HG03097 (cell line): ENCODE measurements at regions not wholly inside any gene's neighbourhood (a gene's known extent, or its start where the extent isn't known, plus 50 kb on each side); places are given as distances from the start of the nearest gene placed in this dataset.

Experiments
- ATAC-seq: cut with Tn5 transposase; IDR thresholded peaks from one replicate; pipeline ENCODE4 v1.9.1; 2021; ENCODE audit not compliant: unreplicated experiment, low FRiP score

DNA sequence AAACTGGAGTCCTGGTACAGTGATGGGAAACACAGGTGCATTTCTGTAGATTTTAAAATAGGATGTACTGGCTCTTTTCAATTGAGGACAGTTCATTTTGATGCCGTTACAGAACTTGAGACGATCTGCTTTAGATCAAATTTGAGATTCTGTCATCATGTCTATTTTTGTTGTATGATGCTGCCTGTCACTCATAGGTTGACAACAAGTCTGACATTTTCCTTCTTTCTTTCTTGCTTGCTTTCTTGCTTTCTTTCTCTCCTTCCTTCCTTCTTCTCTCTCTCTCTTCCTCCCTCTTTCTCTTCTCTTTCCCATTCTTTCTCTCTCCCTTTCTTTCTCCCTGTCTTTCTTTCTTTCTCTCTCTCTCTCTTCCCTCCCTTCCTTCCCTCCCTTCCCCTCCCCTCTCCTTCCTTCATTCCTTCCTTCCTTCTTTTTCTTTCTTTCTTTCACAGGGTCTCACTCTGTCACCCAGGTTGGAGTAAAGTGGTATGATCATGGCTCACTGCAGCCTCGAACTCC lies 152.6 kb upstream of the SGK1 start:
- ATAC-seq = no peak

DNA sequence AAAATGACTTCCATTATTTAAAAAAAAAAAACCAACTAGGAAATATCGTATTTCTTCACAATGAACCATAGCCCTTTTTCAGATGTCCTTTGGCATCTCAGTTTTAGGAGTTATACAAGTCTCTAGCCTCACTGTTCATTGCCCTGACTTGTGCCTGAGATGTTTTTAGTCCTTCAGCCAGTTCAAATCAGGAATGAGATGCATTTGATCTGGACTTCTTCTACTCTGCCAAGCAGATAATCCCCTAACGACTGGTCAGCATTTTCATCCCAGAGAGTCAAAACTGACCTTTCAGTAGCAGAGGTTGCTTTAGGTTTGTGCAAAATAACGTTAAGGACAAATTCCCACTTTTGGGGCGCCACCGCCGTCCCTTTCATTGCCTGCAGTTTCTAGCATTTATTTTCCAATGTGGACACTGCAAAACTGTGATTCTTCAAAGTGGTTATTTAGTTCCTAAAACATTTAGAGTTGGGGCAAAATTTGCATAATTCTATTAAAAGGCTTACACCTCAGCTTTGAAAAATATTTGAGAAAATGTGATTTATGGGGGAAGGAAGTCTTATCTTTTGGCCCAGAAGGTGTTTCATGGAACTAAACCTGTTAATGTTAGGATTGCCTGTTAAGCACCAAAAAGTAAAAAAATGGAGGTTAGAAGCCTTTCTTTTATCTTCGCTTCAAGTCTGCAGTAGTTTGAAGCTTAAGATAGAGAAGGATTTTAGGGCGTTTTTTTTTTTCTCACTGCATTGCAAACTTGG lies 152.0 kb upstream of the SGK1 start:
- ATAC-seq = no peak

- no peak for ATAC-seq
Measured at GRCh38 chr6:134468633-134469032, 150.7 kb upstream of the SGK1 start.

DNA sequence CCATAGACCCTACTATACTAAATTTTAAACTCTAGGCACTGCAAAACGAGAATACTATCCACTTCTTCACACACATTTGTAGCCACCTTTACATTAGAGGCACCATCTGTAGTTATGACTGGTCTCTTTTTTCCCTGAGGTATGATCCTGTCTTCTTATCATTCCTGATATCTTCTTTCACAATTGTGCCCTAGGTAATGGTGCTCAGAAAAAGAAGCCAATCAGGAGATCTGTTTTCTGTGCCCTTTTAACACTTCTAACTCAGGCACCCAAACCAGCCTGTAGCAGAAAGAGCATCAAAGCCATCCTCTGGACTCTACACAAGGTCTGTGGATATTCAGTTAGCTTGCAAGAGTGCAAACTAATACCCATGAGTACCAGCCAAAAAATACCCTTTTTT lies 149.7 kb upstream of the SGK1 start:
- ATAC-seq = no peak

DNA sequence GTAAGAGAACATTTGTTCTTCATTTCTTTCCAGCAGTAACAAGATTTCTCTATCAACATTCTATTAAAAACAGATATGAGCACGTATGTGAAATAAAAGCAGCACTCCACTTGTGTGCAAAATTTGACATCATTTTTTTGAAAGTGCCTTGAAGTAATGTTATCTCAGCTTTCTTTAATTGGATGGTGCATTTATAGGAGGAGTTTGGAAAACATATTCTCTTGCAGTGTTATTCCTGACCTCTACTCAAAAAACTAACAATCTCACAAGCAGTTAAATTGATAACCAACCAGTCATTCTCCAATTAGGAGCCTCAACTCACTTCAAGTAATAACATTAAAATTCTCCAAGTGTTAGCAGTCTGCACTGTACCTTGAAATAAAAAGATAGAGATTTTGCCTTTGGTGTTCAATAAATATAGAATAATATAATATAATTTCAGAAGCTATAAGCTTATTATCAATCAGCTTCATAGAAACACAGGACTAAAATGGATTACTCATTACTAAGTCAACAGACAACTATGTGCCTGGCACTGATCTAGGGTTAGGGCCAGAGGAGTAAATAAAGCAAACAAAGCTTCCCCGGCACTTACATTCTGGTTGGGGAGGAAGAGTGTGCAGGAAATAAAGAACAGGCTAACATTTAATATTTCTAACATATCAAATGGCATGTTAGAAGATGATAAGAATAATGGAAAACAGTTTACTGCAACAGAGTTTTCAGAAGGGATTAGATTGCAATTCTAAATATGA lies 149.0 kb upstream of the SGK1 start:
- ATAC-seq = no peak

GRCh38 chr6:134464690-134465411 lies 146.9 kb upstream of the SGK1 start:
- no peak for ATAC-seq

DNA sequence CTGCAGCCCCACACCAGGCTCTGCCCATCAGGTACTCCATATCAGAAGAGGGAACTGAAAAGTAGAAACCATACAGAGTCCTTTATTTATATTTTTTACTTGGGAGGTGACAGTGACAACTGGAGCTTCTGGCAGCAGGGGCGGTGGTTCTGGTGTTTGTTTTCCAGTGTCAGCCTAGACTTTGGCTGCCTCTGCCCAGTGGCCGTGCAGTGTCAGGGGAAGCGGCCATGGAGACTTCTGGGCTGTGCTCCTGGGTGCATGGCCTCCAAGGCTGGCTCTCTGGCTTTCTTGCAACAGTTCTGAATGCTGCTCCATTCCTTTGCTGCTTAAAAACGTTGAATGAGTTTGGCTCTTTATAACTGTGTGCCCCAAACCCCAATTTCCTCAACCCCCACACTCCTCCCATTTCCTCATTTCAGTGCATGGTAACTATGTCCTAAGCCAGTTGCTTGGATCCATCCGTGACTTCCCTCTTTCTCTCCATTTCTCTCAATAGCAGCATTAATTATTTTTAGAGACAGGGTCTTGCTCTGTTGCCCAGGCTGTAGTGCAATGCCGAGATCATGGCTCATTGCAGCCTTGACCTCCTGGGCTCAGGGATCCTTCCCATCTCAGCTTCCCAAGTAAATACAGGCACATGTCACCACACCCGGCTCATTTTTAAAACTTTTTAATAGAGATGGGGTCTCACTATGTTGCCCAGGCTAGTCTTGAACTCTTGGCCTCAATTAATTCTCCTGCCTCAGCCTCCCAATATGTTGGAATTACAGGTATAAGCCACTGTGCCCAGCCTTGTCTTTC lies 141.1 kb upstream of the SGK1 start:
- ATAC-seq = no peak

DNA sequence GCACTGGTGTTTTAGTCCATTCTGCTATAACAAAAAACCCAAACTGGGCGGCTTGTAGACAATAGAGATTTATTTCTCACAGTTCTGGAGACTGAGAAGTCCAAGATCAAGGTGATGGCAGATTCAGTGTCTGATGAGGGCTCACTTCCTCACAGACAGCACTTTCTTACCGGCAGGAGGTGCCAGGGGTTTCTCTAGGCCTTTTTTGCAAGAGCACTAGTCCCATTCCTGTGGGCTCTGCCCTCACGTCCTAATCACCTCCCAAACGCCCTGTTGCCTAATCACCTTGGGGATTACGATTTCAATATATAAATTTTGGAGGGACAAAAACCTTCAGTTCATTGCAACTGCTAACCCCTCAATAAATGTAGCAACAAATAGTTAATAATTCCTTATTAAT lies 140.0 kb upstream of the SGK1 start:
- ATAC-seq = no peak

- ATAC-seq = no peak
Measured at GRCh38 chr6:134456226-134456625, 138.3 kb upstream of the SGK1 start.

DNA sequence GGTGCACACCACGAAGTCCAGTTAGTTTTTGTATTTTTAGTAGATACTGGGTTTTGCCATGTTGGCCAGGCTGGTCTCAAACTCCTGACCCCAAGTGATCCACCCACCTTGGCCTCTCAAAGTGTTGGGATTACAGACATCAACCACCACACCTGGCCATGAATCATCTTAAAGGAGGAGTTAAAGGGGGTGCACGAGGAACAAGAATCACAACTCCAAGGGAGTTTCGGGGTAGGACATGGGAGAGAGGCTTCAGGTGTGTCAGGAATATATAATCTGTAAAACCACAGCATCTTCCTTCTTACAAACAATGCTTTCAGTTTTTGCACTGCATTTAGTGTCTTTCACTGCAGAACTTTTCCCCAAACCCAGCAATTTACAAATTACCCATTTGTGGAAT lies 137.4 kb upstream of the SGK1 start:
- ATAC-seq = no peak

DNA sequence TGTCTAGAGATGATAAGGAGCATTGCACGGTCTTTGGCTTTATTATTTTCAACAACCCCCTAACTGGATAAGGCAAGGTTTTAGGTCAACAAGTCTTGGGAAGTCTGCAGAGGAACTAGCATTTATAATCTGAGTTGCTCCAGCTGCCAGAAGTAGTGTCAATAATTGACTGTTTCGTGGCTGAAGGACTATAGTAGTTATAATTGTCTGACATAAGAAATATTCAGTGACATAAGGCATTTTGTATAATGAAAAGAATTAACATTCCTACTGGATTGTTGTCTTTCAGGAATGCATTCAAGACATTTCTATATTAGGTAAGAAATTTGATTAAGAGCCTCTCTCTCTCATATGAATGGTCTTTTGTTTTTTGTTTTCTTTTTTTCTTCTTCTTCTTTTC lies 136.9 kb upstream of the SGK1 start:
- no peak for ATAC-seq

DNA sequence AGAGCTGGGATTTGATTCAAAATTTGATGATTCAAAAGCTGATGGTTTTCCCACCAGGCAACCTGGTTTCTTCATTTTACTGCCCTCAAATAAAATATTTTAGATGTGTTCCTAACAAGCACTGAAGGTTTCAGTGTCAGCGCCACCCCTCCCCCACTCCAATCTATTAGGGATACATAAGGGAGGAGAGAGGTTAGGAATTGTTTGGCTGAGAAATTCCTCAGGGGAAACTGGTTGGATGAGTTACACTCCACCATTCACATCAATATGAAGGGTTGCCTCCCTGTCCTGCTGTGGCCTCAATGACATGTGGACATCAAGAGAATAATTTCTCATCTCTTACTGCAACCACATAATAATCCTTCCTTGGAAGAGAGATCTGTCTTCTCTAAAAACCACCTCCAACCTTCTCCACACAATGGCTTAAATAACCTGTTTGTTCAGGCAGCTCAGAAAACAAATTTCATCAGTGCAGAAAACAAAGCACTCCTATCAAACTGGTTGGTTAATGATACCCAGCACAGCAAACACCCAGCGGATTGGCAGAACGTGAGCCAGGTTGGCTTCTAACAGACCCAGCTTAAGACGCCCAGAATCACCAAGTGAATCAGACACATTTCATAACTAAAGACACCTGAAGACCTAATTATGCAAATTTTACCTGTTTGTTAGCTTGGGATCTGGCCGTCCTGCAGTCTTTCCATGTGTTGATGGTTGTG lies 136.0 kb upstream of the SGK1 start:
- ATAC-seq = no peak

DNA sequence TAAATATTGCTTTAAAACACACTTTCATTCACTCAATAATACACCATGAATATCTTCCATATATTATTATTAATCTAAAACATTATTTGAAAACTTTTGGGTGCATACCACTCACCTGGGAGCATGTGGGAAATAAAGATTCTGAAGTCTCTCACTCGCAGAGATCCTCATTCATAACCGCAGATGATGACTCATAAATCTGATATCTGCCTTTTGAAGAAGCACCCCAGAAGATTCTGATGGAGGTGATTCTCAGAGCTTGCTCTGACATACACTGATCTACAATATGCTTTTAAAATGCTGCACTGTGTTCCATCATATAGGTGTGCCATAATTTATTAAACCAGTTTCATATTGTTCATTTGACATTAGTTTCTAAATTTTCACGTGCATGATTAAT lies 135.0 kb upstream of the SGK1 start:
- no peak for ATAC-seq

DNA sequence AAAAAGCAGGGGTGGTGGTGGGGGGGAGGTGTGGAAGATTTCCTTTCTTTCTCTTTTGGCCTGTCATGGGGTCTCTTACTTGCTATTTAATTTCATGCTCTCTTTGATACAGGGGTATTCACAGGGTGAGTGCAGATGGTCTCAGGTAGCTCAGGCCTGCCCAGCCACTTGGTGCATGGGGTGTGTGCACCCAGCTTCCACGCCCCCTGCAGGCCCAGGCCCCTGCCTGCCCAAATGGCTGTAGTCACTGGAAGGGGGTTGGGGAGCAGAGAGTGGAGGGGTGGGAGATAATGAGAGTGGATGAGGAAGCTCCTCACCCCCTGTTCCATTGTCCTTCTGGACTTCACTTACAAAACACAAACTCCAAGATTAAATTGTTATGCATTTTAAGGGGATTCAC lies 133.6 kb upstream of the SGK1 start:
- no peak for ATAC-seq

- ATAC-seq = no peak
Measured at GRCh38 chr6:134449781-134450180, 131.9 kb upstream of the SGK1 start.

DNA sequence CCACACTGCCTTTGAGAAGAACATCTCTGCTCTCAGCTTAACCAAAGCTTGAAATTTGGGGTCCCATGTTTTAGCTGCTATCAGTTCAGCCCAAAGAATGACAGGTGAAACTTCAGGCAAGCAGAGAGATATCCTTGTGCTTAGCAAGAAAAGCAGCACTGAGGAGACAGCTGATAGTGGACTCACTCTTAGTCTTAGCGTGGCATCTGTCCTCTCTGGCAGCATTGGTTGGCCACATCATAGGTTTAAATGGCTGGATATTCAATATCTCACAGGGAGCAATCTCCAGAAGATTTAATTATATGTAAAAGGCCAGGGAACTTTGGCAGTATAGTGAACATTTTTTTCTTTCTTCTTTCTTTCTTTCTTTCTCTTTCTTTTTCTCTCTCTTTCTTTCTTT lies 131.1 kb upstream of the SGK1 start:
- no peak for ATAC-seq

DNA sequence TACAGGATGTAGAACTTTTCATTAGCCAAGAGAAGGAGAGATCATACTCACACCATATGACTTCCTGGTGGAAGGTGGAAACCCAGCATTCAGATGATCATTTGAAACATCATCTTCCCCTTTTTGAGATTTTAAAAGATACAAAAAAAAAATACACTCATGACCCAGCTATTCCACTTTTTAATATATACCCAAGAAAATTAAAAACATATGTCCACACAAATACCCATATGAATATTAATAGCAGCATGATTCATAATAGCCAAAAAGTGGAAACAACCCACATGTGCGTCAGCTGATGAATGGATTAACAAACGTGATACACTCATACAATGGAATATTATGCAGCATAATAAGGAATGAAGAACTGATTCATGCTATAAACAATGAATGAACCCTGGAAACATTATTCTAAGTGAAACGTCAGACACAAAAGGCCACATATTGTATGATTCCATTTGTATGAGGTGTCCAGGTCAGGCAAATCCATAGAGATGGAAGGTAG lies 130.0 kb upstream of the SGK1 start:
- no peak for ATAC-seq

DNA sequence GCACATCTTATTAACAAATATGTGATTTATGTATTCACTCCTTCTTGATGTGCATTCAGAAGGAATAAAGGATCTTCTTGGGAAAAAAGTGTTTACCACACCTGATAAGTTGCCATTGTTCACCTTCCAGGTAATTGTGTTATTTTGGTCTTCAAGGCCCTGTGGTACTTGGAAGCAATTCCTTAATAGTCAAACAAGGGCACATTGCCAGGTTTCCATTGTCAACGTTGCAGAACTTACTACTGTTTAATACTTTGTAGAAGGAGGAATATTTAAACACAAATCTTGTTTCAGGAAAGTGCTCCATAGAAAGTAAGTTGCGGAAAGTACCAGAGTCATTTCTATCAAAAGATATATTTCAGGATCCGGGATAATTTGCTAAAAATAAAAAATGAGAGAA lies 129.5 kb upstream of the SGK1 start:
- ATAC-seq = no peak

- ATAC-seq = no peak
Measured at GRCh38 chr6:134446896-134447295, 129.0 kb upstream of the SGK1 start.
